ENCODE measurements at regions not wholly inside any gene's neighbourhood (a gene's known extent, or its start where the extent isn't known, plus 50 kb on each side); places are given as distances from the start of the nearest gene placed in this dataset.

DNA sequence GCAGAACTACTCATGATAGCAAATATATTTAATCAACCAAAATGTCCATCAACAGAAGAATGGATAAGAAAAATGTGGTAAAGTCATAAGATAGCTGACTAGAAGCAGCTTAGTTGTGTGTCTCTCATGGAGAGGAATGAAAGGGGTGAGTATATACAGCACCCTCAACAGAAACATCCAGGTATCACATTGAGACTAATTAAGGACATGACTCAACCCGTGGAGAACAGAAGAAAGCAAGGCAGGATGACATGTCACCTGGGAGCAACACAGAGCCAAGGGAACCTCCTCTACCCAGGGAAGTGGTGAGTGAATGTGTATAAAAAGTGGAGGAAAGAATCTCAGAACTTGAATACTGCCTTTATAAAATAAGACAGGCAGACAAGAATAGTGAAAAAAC lies 1695.0 kb upstream of the CELF4 start:
- Histone ChIP-seq H2AFZ (ENCODE audit: low read length) (no peak overlapping the region), H3K4me2 (ENCODE audit: low read length) (no peak overlapping the region), H3K4me3 (ENCODE audit: low read depth, low read length, poor library complexity, severe bottlenecking) (no peak overlapping the region), H3F3A (ENCODE audit: insufficient read depth, low read length) (no peaks in the 10 kb centered on the region), H3K9me3 (ENCODE audit: low read length) (no peaks in the 10 kb centered on the region), H3K9me2 (ENCODE audit: low read depth, low read length) (no peaks in the 10 kb centered on the region), H3K4me1 (ENCODE audit: insufficient read depth, low read length, severe bottlenecking) (no peaks in the 10 kb centered on the region), H3K27ac (ENCODE audit: low read depth, low read length, poor library complexity, severe bottlenecking) (no peak overlapping the region), H3K36me3 (ENCODE audit: insufficient read depth, low read length) (no peaks in the 10 kb centered on the region), H3K27me3 (ENCODE audit: insufficient read depth, low read length) (no peaks in the 10 kb centered on the region), H4K20me1 (ENCODE audit: insufficient read depth, low read length) (no peaks in the 10 kb centered on the region), H3K9ac (ENCODE audit: low read length) (no peak overlapping the region), H3K79me2 (ENCODE audit: insufficient read depth, low read length) (no peaks in the 10 kb centered on the region)
- TF ChIP-seq, protein P1, sequence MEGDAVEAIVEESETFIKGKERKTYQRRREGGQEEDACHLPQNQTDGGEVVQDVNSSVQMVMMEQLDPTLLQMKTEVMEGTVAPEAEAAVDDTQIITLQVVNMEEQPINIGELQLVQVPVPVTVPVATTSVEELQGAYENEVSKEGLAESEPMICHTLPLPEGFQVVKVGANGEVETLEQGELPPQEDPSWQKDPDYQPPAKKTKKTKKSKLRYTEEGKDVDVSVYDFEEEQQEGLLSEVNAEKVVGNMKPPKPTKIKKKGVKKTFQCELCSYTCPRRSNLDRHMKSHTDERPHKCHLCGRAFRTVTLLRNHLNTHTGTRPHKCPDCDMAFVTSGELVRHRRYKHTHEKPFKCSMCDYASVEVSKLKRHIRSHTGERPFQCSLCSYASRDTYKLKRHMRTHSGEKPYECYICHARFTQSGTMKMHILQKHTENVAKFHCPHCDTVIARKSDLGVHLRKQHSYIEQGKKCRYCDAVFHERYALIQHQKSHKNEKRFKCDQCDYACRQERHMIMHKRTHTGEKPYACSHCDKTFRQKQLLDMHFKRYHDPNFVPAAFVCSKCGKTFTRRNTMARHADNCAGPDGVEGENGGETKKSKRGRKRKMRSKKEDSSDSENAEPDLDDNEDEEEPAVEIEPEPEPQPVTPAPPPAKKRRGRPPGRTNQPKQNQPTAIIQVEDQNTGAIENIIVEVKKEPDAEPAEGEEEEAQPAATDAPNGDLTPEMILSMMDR (IDR thresholded peaks at IDR 0.05; ENCODE audit: low read length) = no peak
- no peak for TF ChIP-seq EZH2 (IDR thresholded peaks at IDR 0.05; ENCODE audit: borderline replicate concordance, low read length)

- Histone ChIP-seq H2AFZ (ENCODE audit: low read length) (no peak overlapping the region), H3K9me2 (ENCODE audit: low read depth, low read length) (no peaks in the 10 kb centered on the region), H3K79me2 (ENCODE audit: insufficient read depth, low read length) (no peaks in the 10 kb centered on the region), H3F3A (ENCODE audit: insufficient read depth, low read length) (no peaks in the 10 kb centered on the region), H3K27ac (ENCODE audit: low read depth, low read length, poor library complexity, severe bottlenecking) (no peak overlapping the region), H3K4me3 (ENCODE audit: low read depth, low read length, poor library complexity, severe bottlenecking) (no peak overlapping the region), H3K4me2 (ENCODE audit: low read length) (no peak overlapping the region), H3K9ac (ENCODE audit: low read length) (no peak overlapping the region), H4K20me1 (ENCODE audit: insufficient read depth, low read length) (no peaks in the 10 kb centered on the region), H3K27me3 (ENCODE audit: insufficient read depth, low read length) (no peaks in the 10 kb centered on the region), H3K36me3 (ENCODE audit: insufficient read depth, low read length) (no peaks in the 10 kb centered on the region), H3K4me1 (ENCODE audit: insufficient read depth, low read length, severe bottlenecking) (no peaks in the 10 kb centered on the region), H3K9me3 (ENCODE audit: low read length) (no peaks in the 10 kb centered on the region)
- TF ChIP-seq, protein P1 (IDR thresholded peaks at IDR 0.05; ENCODE audit: low read length) = no peak
Observed at GRCh38 chr18:39259736-39260135, 1694.1 kb upstream of the CELF4 start.

GRCh38 chr18:39244242-39244641 lies 1678.6 kb upstream of the CELF4 start:
- Histone ChIP-seq H3K79me2 (ENCODE audit: insufficient read depth, low read length) (no peaks in the 10 kb centered on the region), H3K4me2 (ENCODE audit: low read length) (no peak overlapping the region), H3K36me3 (ENCODE audit: insufficient read depth, low read length) (no peaks in the 10 kb centered on the region), H4K20me1 (ENCODE audit: insufficient read depth, low read length) (no peaks in the 10 kb centered on the region), H3K27me3 (ENCODE audit: insufficient read depth, low read length) (no peaks in the 10 kb centered on the region), H3K4me1 (ENCODE audit: insufficient read depth, low read length, severe bottlenecking) (no peaks in the 10 kb centered on the region), H3K4me3 (ENCODE audit: low read depth, low read length, poor library complexity, severe bottlenecking) (no peak overlapping the region), H3K9ac (ENCODE audit: low read length) (no peak overlapping the region), H3F3A (ENCODE audit: insufficient read depth, low read length) (no peaks in the 10 kb centered on the region), H2AFZ (ENCODE audit: low read length) (no peak overlapping the region), H3K9me2 (ENCODE audit: low read depth, low read length) (no peaks in the 10 kb centered on the region), H3K9me3 (ENCODE audit: low read length) (no peaks in the 10 kb centered on the region), H3K27ac (ENCODE audit: low read depth, low read length, poor library complexity, severe bottlenecking) (no peak overlapping the region)
- TF ChIP-seq EZH2 (IDR thresholded peaks at IDR 0.05; ENCODE audit: borderline replicate concordance, low read length) = no peak
- TF ChIP-seq, protein P1 (IDR thresholded peaks at IDR 0.05; ENCODE audit: low read length) = no peak
